GM12878 (cell line): ENCODE measurements at regions not wholly inside any gene's neighbourhood (a gene's known extent, or its start where the extent isn't known, plus 50 kb on each side); places are given as distances from the start of the nearest gene placed in this dataset.

Experiments used
- ATF3 ChIP-seq: IDR thresholded peaks from 2 replicates; pipeline ENCODE4 v1.6.1; 2011; ENCODE audit warnings: low read depth, mild to moderate bottlenecking, low read length, moderate library complexity, borderline replicate concordance; ENCODE audit errors: extremely low read depth
- BCL11A ChIP-seq: IDR thresholded peaks from 2 replicates; pipeline ENCODE4 v1.6.1; 2011; ENCODE audit warnings: low read depth, low read length
- CEBPB ChIP-seq, 2 experiments: fragments of 150-350 bp in 1 of 2; IDR thresholded peaks; 2 replicates each; pipeline ENCODE4 v1.6.1; 2012 to 2014; ENCODE audit warnings: low read depth in 2 of 2, low read length in 2 of 2, borderline replicate concordance in 1 of 2, inconsistent platforms in 1 of 2
- CHD1 ChIP-seq: IDR thresholded peaks from 2 replicates; pipeline ENCODE4 v1.6.1; 2012; ENCODE audit warnings: low read depth, low read length, improper control_type of control experiment
- GABPA ChIP-seq: IDR thresholded peaks from 2 replicates; pipeline ENCODE4 v1.6.1; 2014; ENCODE audit warnings: antibody characterized with exemption, low read depth, mild to moderate bottlenecking, inconsistent platforms
- HDGF ChIP-seq: fragments of 450-650 bp; IDR thresholded peaks from 2 replicates; pipeline ENCODE4 v1.6.1; 2016; ENCODE audit warnings: antibody characterized with exemption
- PAX5 ChIP-seq: IDR thresholded peaks from 2 replicates; pipeline ENCODE4 v1.6.1; 2011; ENCODE audit warnings: low read depth, low read length, borderline replicate concordance
- RB1 ChIP-seq: fragments of 450-650 bp; formaldehyde crosslinking; IDR thresholded peaks from 2 replicates; pipeline ENCODE4 v1.6.1; 2017; ENCODE audit warnings: mild to moderate bottlenecking, borderline replicate concordance
- RCOR1 ChIP-seq: conservative IDR thresholded peaks from 2 replicates; pipeline ENCODE4 v1.6.1; 2012; ENCODE audit warnings: low read depth, low read length, improper control_type of control experiment
- YBX1 ChIP-seq: fragments of 450-650 bp; IDR thresholded peaks from 2 replicates; pipeline ENCODE4 v1.6.1; 2016; ENCODE audit warnings: antibody characterized with exemption
- ZNF687 ChIP-seq: fragments of 450-650 bp; IDR thresholded peaks from 2 replicates; pipeline ENCODE4 v1.6.1; 2017; ENCODE audit warnings: mild to moderate bottlenecking, moderate library complexity
- TF ChIP-seq, protein P1 (sequence below): fragments of 450-650 bp; IDR thresholded peaks from 2 replicates; pipeline ENCODE4 v1.6.1; 2014; ENCODE audit warnings: mild to moderate bottlenecking
- TF ChIP-seq, protein P2 (sequence below): IDR thresholded peaks from 2 replicates; pipeline ENCODE4 v1.6.1; 2012; ENCODE audit warnings: low read depth, low read length, improper control_type of control experiment
- TF ChIP-seq, protein P3 (sequence below): IDR thresholded peaks from 2 replicates; pipeline ENCODE4 v1.6.1; 2012; ENCODE audit warnings: mild to moderate bottlenecking, low read depth, low read length

- no peak for TF ChIP-seq YBX1
- TF ChIP-seq, protein P1, sequence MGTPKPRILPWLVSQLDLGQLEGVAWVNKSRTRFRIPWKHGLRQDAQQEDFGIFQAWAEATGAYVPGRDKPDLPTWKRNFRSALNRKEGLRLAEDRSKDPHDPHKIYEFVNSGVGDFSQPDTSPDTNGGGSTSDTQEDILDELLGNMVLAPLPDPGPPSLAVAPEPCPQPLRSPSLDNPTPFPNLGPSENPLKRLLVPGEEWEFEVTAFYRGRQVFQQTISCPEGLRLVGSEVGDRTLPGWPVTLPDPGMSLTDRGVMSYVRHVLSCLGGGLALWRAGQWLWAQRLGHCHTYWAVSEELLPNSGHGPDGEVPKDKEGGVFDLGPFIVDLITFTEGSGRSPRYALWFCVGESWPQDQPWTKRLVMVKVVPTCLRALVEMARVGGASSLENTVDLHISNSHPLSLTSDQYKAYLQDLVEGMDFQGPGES = no peak
- TF ChIP-seq CEBPB (IDR thresholded peaks at IDR 0.05; ENCODE audit: borderline replicate concordance in 1 of 2, low read depth in 2 of 2, low read length in 2 of 2) = no peak
- no peak for TF ChIP-seq PAX5
- TF ChIP-seq RCOR1 = no peak
- no peak for TF ChIP-seq RB1
- TF ChIP-seq, protein P2, sequence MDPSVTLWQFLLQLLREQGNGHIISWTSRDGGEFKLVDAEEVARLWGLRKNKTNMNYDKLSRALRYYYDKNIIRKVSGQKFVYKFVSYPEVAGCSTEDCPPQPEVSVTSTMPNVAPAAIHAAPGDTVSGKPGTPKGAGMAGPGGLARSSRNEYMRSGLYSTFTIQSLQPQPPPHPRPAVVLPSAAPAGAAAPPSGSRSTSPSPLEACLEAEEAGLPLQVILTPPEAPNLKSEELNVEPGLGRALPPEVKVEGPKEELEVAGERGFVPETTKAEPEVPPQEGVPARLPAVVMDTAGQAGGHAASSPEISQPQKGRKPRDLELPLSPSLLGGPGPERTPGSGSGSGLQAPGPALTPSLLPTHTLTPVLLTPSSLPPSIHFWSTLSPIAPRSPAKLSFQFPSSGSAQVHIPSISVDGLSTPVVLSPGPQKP = no peak
- TF ChIP-seq CHD1 = no peak
- TF ChIP-seq GABPA = no peak
- TF ChIP-seq, protein P3, sequence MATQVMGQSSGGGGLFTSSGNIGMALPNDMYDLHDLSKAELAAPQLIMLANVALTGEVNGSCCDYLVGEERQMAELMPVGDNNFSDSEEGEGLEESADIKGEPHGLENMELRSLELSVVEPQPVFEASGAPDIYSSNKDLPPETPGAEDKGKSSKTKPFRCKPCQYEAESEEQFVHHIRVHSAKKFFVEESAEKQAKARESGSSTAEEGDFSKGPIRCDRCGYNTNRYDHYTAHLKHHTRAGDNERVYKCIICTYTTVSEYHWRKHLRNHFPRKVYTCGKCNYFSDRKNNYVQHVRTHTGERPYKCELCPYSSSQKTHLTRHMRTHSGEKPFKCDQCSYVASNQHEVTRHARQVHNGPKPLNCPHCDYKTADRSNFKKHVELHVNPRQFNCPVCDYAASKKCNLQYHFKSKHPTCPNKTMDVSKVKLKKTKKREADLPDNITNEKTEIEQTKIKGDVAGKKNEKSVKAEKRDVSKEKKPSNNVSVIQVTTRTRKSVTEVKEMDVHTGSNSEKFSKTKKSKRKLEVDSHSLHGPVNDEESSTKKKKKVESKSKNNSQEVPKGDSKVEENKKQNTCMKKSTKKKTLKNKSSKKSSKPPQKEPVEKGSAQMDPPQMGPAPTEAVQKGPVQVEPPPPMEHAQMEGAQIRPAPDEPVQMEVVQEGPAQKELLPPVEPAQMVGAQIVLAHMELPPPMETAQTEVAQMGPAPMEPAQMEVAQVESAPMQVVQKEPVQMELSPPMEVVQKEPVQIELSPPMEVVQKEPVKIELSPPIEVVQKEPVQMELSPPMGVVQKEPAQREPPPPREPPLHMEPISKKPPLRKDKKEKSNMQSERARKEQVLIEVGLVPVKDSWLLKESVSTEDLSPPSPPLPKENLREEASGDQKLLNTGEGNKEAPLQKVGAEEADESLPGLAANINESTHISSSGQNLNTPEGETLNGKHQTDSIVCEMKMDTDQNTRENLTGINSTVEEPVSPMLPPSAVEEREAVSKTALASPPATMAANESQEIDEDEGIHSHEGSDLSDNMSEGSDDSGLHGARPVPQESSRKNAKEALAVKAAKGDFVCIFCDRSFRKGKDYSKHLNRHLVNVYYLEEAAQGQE = no peak
- no peak for TF ChIP-seq ZNF687
- TF ChIP-seq BCL11A = no peak
- TF ChIP-seq ATF3 = no peak
- TF ChIP-seq HDGF = no peak
Measured at GRCh38 chr13:22893204-22893603, 287.6 kb upstream of the SGCG start (continued).
